Fibroblast of peridontal ligament (primary cell): ENCODE measurements at regions not wholly inside any gene's neighbourhood (a gene's known extent, or its start where the extent isn't known, plus 50 kb on each side); places are given as distances from the start of the nearest gene placed in this dataset.

Experiments
- DNase-seq: peaks from one replicate; pipeline ENCODE4 v3.0.0-alpha.2; 2010; ENCODE audit errors: extremely low read depth

- no peak for DNase-seq
These were observed 95.2 kb upstream of the TMEM26 start for GRCh38 chr10:61548364-61548763.

GRCh38 chr10:61547297-61547696 is 94.1 kb upstream of the TMEM26 start:
- DNase-seq, result no peak

- no peak for DNase-seq
These were observed 92.0 kb upstream of the TMEM26 start for GRCh38 chr10:61545170-61545569.

- no peak for DNase-seq
These were observed 90.7 kb upstream of the TMEM26 start for GRCh38 chr10:61543831-61544230.

GRCh38 chr10:61542596-61542995 is 89.4 kb upstream of the TMEM26 start:
- no peak for DNase-seq

GRCh38 chr10:61541960-61542359 is 88.8 kb upstream of the TMEM26 start:
- DNase-seq, result no peak

GRCh38 chr10:61539876-61540275 is 86.7 kb upstream of the TMEM26 start:
- no peak for DNase-seq

GRCh38 chr10:61529208-61529607 is 76.0 kb upstream of the TMEM26 start:
- peak; percentile 53 for DNase-seq

- DNase-seq, result peak; percentile 19
These were observed 49.9 kb upstream of the TMEM26 start for GRCh38 chr10:61503051-61503450.
